ENCODE measurements at regions not wholly inside any gene's neighbourhood (a gene's known extent, or its start where the extent isn't known, plus 50 kb on each side); places are given as distances from the start of the nearest gene placed in this dataset.

- TF ChIP-seq CTCF (IDR thresholded peaks at IDR 0.05; ENCODE audit: insufficient read depth, low read length), result no peak
- no peak for DNase-seq (ENCODE audit: low read depth)
- H3K4me3 ChIP-seq (ENCODE audit: low read depth, low read length), result no peak overlapping the region
These were observed 266.4 kb upstream of the ZNF608 start for GRCh38 chr5:125012727-125013451.

- DNase-seq (ENCODE audit: low read depth), result no peak
- no peak overlapping the region for H3K4me3 ChIP-seq (ENCODE audit: low read depth, low read length)
- TF ChIP-seq CTCF (IDR thresholded peaks at IDR 0.05; ENCODE audit: insufficient read depth, low read length), result no peak
These were observed 267.8 kb upstream of the ZNF608 start for GRCh38 chr5:125014202-125014601.

GRCh38 chr5:125017796-125018195 is 271.4 kb upstream of the ZNF608 start:
- DNase-seq (ENCODE audit: low read depth), result no peak
- TF ChIP-seq CTCF (IDR thresholded peaks at IDR 0.05; ENCODE audit: insufficient read depth, low read length), result no peak
- H3K4me3 ChIP-seq (ENCODE audit: low read depth, low read length), result no peak overlapping the region

GRCh38 chr5:125023673-125024072 is 277.2 kb upstream of the ZNF608 start:
- no peak overlapping the region for H3K4me3 ChIP-seq (ENCODE audit: low read depth, low read length)
- TF ChIP-seq CTCF (IDR thresholded peaks at IDR 0.05; ENCODE audit: insufficient read depth, low read length), result no peak
- DNase-seq (ENCODE audit: low read depth), result peak; percentile 38

- peak; percentile 57 for DNase-seq (ENCODE audit: low read depth)
- no peak for TF ChIP-seq CTCF (IDR thresholded peaks at IDR 0.05; ENCODE audit: insufficient read depth, low read length)
- no peak overlapping the region for H3K4me3 ChIP-seq (ENCODE audit: low read depth, low read length)
These were observed 280.7 kb upstream of the ZNF608 start for GRCh38 chr5:125026867-125027731.

GRCh38 chr5:125032286-125032685 is 285.8 kb upstream of the ZNF608 start:
- no peak for DNase-seq (ENCODE audit: low read depth)
- no peak overlapping the region for H3K4me3 ChIP-seq (ENCODE audit: low read depth, low read length)
- no peak for TF ChIP-seq CTCF (IDR thresholded peaks at IDR 0.05; ENCODE audit: insufficient read depth, low read length)
